DND-41 (cell line): ENCODE measurements at regions not wholly inside any gene's neighbourhood (a gene's known extent, or its start where the extent isn't known, plus 50 kb on each side); places are given as distances from the start of the nearest gene placed in this dataset.

Experiments used
- EZH2 ChIP-seq: IDR thresholded peaks from 3 replicates; pipeline ENCODE4 v1.6.1; 2012; ENCODE audit warnings: borderline replicate concordance, low read depth, mild to moderate bottlenecking, moderate library complexity, low read length, inconsistent platforms; ENCODE audit not compliant: severe bottlenecking
- TF ChIP-seq, protein P1 (sequence below): IDR thresholded peaks from 2 replicates; pipeline ENCODE4 v1.5.1; 2012; ENCODE audit warnings: borderline replicate concordance, low read length, moderate library complexity, mild to moderate bottlenecking; ENCODE audit not compliant: poor library complexity, severe bottlenecking; ENCODE audit errors: extremely low read depth

- TF ChIP-seq, protein P1, sequence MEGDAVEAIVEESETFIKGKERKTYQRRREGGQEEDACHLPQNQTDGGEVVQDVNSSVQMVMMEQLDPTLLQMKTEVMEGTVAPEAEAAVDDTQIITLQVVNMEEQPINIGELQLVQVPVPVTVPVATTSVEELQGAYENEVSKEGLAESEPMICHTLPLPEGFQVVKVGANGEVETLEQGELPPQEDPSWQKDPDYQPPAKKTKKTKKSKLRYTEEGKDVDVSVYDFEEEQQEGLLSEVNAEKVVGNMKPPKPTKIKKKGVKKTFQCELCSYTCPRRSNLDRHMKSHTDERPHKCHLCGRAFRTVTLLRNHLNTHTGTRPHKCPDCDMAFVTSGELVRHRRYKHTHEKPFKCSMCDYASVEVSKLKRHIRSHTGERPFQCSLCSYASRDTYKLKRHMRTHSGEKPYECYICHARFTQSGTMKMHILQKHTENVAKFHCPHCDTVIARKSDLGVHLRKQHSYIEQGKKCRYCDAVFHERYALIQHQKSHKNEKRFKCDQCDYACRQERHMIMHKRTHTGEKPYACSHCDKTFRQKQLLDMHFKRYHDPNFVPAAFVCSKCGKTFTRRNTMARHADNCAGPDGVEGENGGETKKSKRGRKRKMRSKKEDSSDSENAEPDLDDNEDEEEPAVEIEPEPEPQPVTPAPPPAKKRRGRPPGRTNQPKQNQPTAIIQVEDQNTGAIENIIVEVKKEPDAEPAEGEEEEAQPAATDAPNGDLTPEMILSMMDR, result no peak
- no peak for TF ChIP-seq EZH2
Observed at GRCh38 chr6:113649880-113650609, 207.1 kb upstream of the MARCKS start.
